ENCODE measurements at regions not wholly inside any gene's neighbourhood (a gene's known extent, or its start where the extent isn't known, plus 50 kb on each side); places are given as distances from the start of the nearest gene placed in this dataset.

GRCh38 chr5:167903659-167904058 lies 387.8 kb upstream of the WWC1 start:
- H3K27me3 ChIP-seq (ENCODE audit: insufficient read depth, low read length), result no peaks in the 10 kb centered on the region
- H3K36me3 ChIP-seq (ENCODE audit: insufficient read depth, low read length), result no peaks in the 10 kb centered on the region
- H3K27ac ChIP-seq (ENCODE audit: low read depth, low read length), result no peak overlapping the region
- ChIA-PET CTCF (ENCODE audit: partially characterized antibody) (no interaction called here), POLR2A (ENCODE audit: partially characterized antibody) (no interaction called here)
- Mint-ChIP-seq H3K4me3 (no peak overlapping the region), H3K36me3 (no peaks in the 10 kb centered on the region), H3K4me1 (no peaks in the 10 kb centered on the region), H3K27me3 (no peaks in the 10 kb centered on the region), H3K9me3 (peaks cover 0 to 1% (median 0%) of the 10 kb centered on the region in 8 donors), H3K27ac (no peak overlapping the region)
- H3K4me3 ChIP-seq (ENCODE audit: low read length in 2 of 2), result no peak overlapping the region
- DNase-seq, result no peak
- intact Hi-C loops (cut with micrococcal nuclease), result no loop called here
- H3K4me1 ChIP-seq (ENCODE audit: insufficient read depth, low read length), result no peaks in the 10 kb centered on the region
- H3K9me3 ChIP-seq (ENCODE audit: control insufficient read depth in 1 of 2, low read length in 2 of 2), result no peaks in the 10 kb centered on the region

GRCh38 chr5:167905919-167906853 lies 385.3 kb upstream of the WWC1 start:
- Mint-ChIP-seq H3K4me1 (no peaks in the 10 kb centered on the region), H3K36me3 (no peaks in the 10 kb centered on the region), H3K27me3 (no peaks in the 10 kb centered on the region), H3K4me3 (no peak overlapping the region), H3K27ac (no peak overlapping the region), H3K9me3 (peaks cover 0 to 4% (median 0%) of the 10 kb centered on the region in 8 donors)
- DNase-seq, result no peak
- CTCF ChIA-PET (ENCODE audit: partially characterized antibody), result interaction anchor here (1.5 kb wide), 1 partner anchor 9 kb away, joined by 4 read pairs; no protein-coding TSS in a partner anchor
- Histone ChIP-seq H3K36me3 (ENCODE audit: insufficient read depth, low read length) (no peaks in the 10 kb centered on the region), H3K4me1 (ENCODE audit: insufficient read depth, low read length) (no peaks in the 10 kb centered on the region), H3K4me3 (ENCODE audit: low read length in 2 of 2) (no peak overlapping the region), H3K27ac (ENCODE audit: low read depth, low read length) (no peak overlapping the region), H3K27me3 (ENCODE audit: insufficient read depth, low read length) (no peaks in the 10 kb centered on the region), H3K9me3 (ENCODE audit: control insufficient read depth in 1 of 2, low read length in 2 of 2) (no peaks in the 10 kb centered on the region)
- intact Hi-C loops (cut with micrococcal nuclease), result no loop called here
- POLR2A ChIA-PET (ENCODE audit: partially characterized antibody), result no interaction called here

GRCh38 chr5:167908606-167909005 lies 382.8 kb upstream of the WWC1 start:
- H3K9me3 Mint-ChIP-seq, result peaks cover 0 to 7% (median 0%) of the 10 kb centered on the region in 8 donors
- no peak overlapping the region for H3K27ac ChIP-seq (ENCODE audit: low read depth, low read length)
- ChIA-PET POLR2A (ENCODE audit: partially characterized antibody) (no interaction called here), CTCF (ENCODE audit: partially characterized antibody) (interaction anchor here (0.7 kb wide), 1 partner anchor 244 kb away, joined by 3 read pairs; no protein-coding TSS in a partner anchor)
- DNase-seq, result no peak
- H3K4me3 Mint-ChIP-seq, result no peak overlapping the region
- H3K4me1 ChIP-seq (ENCODE audit: insufficient read depth, low read length), result no peaks in the 10 kb centered on the region
- H3K27ac Mint-ChIP-seq, result no peak overlapping the region
- no peaks in the 10 kb centered on the region for H3K36me3 Mint-ChIP-seq
- no peaks in the 10 kb centered on the region for H3K36me3 ChIP-seq (ENCODE audit: insufficient read depth, low read length)
- intact Hi-C loops (cut with micrococcal nuclease), result no loop called here
- no peaks in the 10 kb centered on the region for H3K27me3 ChIP-seq (ENCODE audit: insufficient read depth, low read length)
- no peak overlapping the region for H3K4me3 ChIP-seq (ENCODE audit: low read length in 2 of 2)
- no peaks in the 10 kb centered on the region for H3K9me3 ChIP-seq (ENCODE audit: control insufficient read depth in 1 of 2, low read length in 2 of 2)
- H3K4me1 Mint-ChIP-seq, result no peaks in the 10 kb centered on the region
- peaks cover 0 to 2% of the 10 kb centered on the region in 2 donors for H3K27me3 Mint-ChIP-seq

- peaks cover 0 to 7% (median 1%) of the 10 kb centered on the region in 8 donors for H3K9me3 Mint-ChIP-seq
- ChIA-PET POLR2A (ENCODE audit: partially characterized antibody) (no interaction called here), CTCF (ENCODE audit: partially characterized antibody) (no interaction called here)
- no peak overlapping the region for H3K27ac Mint-ChIP-seq
- peaks cover 0 to 2% of the 10 kb centered on the region in 2 donors for H3K27me3 Mint-ChIP-seq
- intact Hi-C loops (cut with micrococcal nuclease), result no loop called here
- Histone ChIP-seq H3K27me3 (ENCODE audit: insufficient read depth, low read length) (no peaks in the 10 kb centered on the region), H3K36me3 (ENCODE audit: insufficient read depth, low read length) (no peaks in the 10 kb centered on the region), H3K9me3 (ENCODE audit: control insufficient read depth in 1 of 2, low read length in 2 of 2) (no peaks in the 10 kb centered on the region), H3K4me1 (ENCODE audit: insufficient read depth, low read length) (no peaks in the 10 kb centered on the region), H3K27ac (ENCODE audit: low read depth, low read length) (no peak overlapping the region), H3K4me3 (ENCODE audit: low read length in 2 of 2) (no peak overlapping the region)
- H3K4me1 Mint-ChIP-seq, result no peaks in the 10 kb centered on the region
- H3K36me3 Mint-ChIP-seq, result no peaks in the 10 kb centered on the region
- no peak for DNase-seq
- H3K4me3 Mint-ChIP-seq, result no peak overlapping the region
These were observed 378.3 kb upstream of the WWC1 start for GRCh38 chr5:167912941-167913665.

GRCh38 chr5:167915237-167915636 lies 376.2 kb upstream of the WWC1 start:
- no peaks in the 10 kb centered on the region for H3K9me3 ChIP-seq (ENCODE audit: control insufficient read depth in 1 of 2, low read length in 2 of 2)
- Mint-ChIP-seq H3K36me3 (no peaks in the 10 kb centered on the region), H3K27me3 (peaks cover 0 to 2% of the 10 kb centered on the region in 2 donors), H3K4me1 (no peaks in the 10 kb centered on the region), H3K4me3 (no peak overlapping the region), H3K9me3 (peaks cover 0 to 10% (median 1%) of the 10 kb centered on the region in 8 donors), H3K27ac (no peak overlapping the region)
- no peaks in the 10 kb centered on the region for H3K27me3 ChIP-seq (ENCODE audit: insufficient read depth, low read length)
- ChIA-PET POLR2A (ENCODE audit: partially characterized antibody) (no interaction called here), CTCF (ENCODE audit: partially characterized antibody) (no interaction called here)
- no peaks in the 10 kb centered on the region for H3K36me3 ChIP-seq (ENCODE audit: insufficient read depth, low read length)
- no peak overlapping the region for H3K4me3 ChIP-seq (ENCODE audit: low read length in 2 of 2)
- intact Hi-C loops (cut with micrococcal nuclease), result no loop called here
- DNase-seq, result no peak
- H3K27ac ChIP-seq (ENCODE audit: low read depth, low read length), result no peak overlapping the region
- no peaks in the 10 kb centered on the region for H3K4me1 ChIP-seq (ENCODE audit: insufficient read depth, low read length)

- ChIA-PET CTCF (ENCODE audit: partially characterized antibody) (no interaction called here), POLR2A (ENCODE audit: partially characterized antibody) (no interaction called here)
- DNase-seq, result no peak
- H3K27ac ChIP-seq (ENCODE audit: low read depth, low read length), result no peak overlapping the region
- no peaks in the 10 kb centered on the region for H3K27me3 ChIP-seq (ENCODE audit: insufficient read depth, low read length)
- H3K4me1 Mint-ChIP-seq, result no peaks in the 10 kb centered on the region
- peaks cover 0 to 9% (median 1%) of the 10 kb centered on the region in 8 donors for H3K9me3 Mint-ChIP-seq
- peaks cover 0 to 2% of the 10 kb centered on the region in 2 donors for H3K27me3 Mint-ChIP-seq
- H3K9me3 ChIP-seq (ENCODE audit: control insufficient read depth in 1 of 2, low read length in 2 of 2), result no peaks in the 10 kb centered on the region
- intact Hi-C loops (cut with micrococcal nuclease), result no loop called here
- no peak overlapping the region for H3K4me3 Mint-ChIP-seq
- no peaks in the 10 kb centered on the region for H3K36me3 ChIP-seq (ENCODE audit: insufficient read depth, low read length)
- no peaks in the 10 kb centered on the region for H3K4me1 ChIP-seq (ENCODE audit: insufficient read depth, low read length)
- no peaks in the 10 kb centered on the region for H3K36me3 Mint-ChIP-seq
- H3K4me3 ChIP-seq (ENCODE audit: low read length in 2 of 2), result no peak overlapping the region
- no peak overlapping the region for H3K27ac Mint-ChIP-seq
These were observed 375.2 kb upstream of the WWC1 start for GRCh38 chr5:167916261-167916691.

- POLR2A ChIA-PET (ENCODE audit: partially characterized antibody), result no interaction called here
- CTCF ChIA-PET (ENCODE audit: partially characterized antibody), result no interaction called here
These were observed 374.7 kb upstream of the WWC1 start for GRCh38 chr5:167916706-167917105.

More at GRCh38 chr5:167916706-167917105, 374.7 kb upstream of the WWC1 start:
- Histone ChIP-seq H3K36me3 (ENCODE audit: insufficient read depth, low read length) (no peaks in the 10 kb centered on the region), H3K27ac (ENCODE audit: low read depth, low read length) (no peak overlapping the region), H3K27me3 (ENCODE audit: insufficient read depth, low read length) (no peaks in the 10 kb centered on the region), H3K4me3 (ENCODE audit: low read length in 2 of 2) (no peak overlapping the region), H3K4me1 (ENCODE audit: insufficient read depth, low read length) (no peaks in the 10 kb centered on the region), H3K9me3 (ENCODE audit: control insufficient read depth in 1 of 2, low read length in 2 of 2) (no peaks in the 10 kb centered on the region)
- Mint-ChIP-seq H3K9me3 (peaks cover 0 to 6% (median 2%) of the 10 kb centered on the region in 8 donors), H3K27me3 (peaks cover 0 to 2% of the 10 kb centered on the region in 2 donors), H3K36me3 (no peaks in the 10 kb centered on the region), H3K4me3 (no peak overlapping the region), H3K27ac (no peak overlapping the region), H3K4me1 (no peaks in the 10 kb centered on the region)
- DNase-seq, result no peak
- intact Hi-C loops (cut with micrococcal nuclease), result no loop called here

All from CD4-positive, alpha-beta memory T cell (primary cell).